ENCODE measurements at regions not wholly inside any gene's neighbourhood (a gene's known extent, or its start where the extent isn't known, plus 50 kb on each side); places are given as distances from the start of the nearest gene placed in this dataset.

DNA sequence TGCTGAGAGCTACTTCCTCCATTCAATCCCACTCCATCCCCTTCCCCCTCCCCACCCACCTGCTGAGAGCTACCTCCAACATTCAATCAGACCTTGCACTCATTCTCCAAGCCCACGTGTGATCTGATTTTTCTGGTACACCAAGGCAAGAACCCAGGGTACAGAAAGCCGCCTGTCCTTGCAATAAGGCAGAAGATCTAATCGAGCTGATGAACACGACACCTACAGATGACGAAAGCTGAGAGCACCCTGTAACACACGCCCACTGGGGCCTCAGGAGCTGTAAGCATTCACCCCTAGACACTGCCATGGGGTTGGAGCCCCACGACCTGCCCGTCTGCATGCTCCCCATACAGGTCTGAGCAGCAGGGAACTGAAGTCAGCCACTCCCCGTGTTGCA, 58.3 kb downstream of the TRIML1 start:
- TF ChIP-seq, protein P1, sequence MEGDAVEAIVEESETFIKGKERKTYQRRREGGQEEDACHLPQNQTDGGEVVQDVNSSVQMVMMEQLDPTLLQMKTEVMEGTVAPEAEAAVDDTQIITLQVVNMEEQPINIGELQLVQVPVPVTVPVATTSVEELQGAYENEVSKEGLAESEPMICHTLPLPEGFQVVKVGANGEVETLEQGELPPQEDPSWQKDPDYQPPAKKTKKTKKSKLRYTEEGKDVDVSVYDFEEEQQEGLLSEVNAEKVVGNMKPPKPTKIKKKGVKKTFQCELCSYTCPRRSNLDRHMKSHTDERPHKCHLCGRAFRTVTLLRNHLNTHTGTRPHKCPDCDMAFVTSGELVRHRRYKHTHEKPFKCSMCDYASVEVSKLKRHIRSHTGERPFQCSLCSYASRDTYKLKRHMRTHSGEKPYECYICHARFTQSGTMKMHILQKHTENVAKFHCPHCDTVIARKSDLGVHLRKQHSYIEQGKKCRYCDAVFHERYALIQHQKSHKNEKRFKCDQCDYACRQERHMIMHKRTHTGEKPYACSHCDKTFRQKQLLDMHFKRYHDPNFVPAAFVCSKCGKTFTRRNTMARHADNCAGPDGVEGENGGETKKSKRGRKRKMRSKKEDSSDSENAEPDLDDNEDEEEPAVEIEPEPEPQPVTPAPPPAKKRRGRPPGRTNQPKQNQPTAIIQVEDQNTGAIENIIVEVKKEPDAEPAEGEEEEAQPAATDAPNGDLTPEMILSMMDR (IDR thresholded peaks at IDR 0.05), result no peak
- no peak for TF ChIP-seq POLR2AphosphoS5 (IDR thresholded peaks at IDR 0.05; ENCODE audit: low read depth, low read length)
